ENCODE measurements at regions not wholly inside any gene's neighbourhood (a gene's known extent, or its start where the extent isn't known, plus 50 kb on each side); places are given as distances from the start of the nearest gene placed in this dataset.

GRCh38 chr1:213643360-213643759 lies 344.4 kb upstream of the PROX1 start:
- DNase-seq (ENCODE audit: low read depth in 2 of 2) = no peak

- DNase-seq (ENCODE audit: low read depth in 2 of 2) = no peak
These were observed 339.7 kb upstream of the PROX1 start for GRCh38 chr1:213647864-213648650.

- no peak for DNase-seq (ENCODE audit: low read depth in 2 of 2)
These were observed 338.4 kb upstream of the PROX1 start for GRCh38 chr1:213649373-213649772.

GRCh38 chr1:213650603-213651002 lies 337.2 kb upstream of the PROX1 start:
- DNase-seq (ENCODE audit: low read depth in 2 of 2) = no peak

- DNase-seq (ENCODE audit: low read depth in 2 of 2) = no peak
These were observed 336.7 kb upstream of the PROX1 start for GRCh38 chr1:213651077-213651476.

GRCh38 chr1:213652109-213652508 lies 335.7 kb upstream of the PROX1 start:
- DNase-seq (ENCODE audit: low read depth in 2 of 2) = no peak

- DNase-seq (ENCODE audit: low read depth in 2 of 2) = no peak
These were observed 331.7 kb upstream of the PROX1 start for GRCh38 chr1:213656039-213656438.

- DNase-seq (ENCODE audit: low read depth in 2 of 2) = no peak
These were observed 331.3 kb upstream of the PROX1 start for GRCh38 chr1:213656503-213656902.

GRCh38 chr1:213657013-213657412 lies 330.8 kb upstream of the PROX1 start:
- no peak for DNase-seq (ENCODE audit: low read depth in 2 of 2)

- DNase-seq (ENCODE audit: low read depth in 2 of 2) = no peak
These were observed 329.9 kb upstream of the PROX1 start for GRCh38 chr1:213657879-213658278.

GRCh38 chr1:213658457-213658856 lies 329.3 kb upstream of the PROX1 start:
- no peak for DNase-seq (ENCODE audit: low read depth in 2 of 2)

GRCh38 chr1:213659580-213660547 lies 327.9 kb upstream of the PROX1 start:
- no peak for DNase-seq (ENCODE audit: low read depth in 2 of 2)

GRCh38 chr1:213661302-213661701 lies 326.5 kb upstream of the PROX1 start:
- DNase-seq (ENCODE audit: low read depth in 2 of 2) = no peak

- DNase-seq (ENCODE audit: low read depth in 2 of 2) = no peak
These were observed 321.7 kb upstream of the PROX1 start for GRCh38 chr1:213666113-213666512.

GRCh38 chr1:213666922-213667321 lies 320.9 kb upstream of the PROX1 start:
- no peak for DNase-seq (ENCODE audit: low read depth in 2 of 2)

- DNase-seq (ENCODE audit: low read depth in 2 of 2) = no peak
These were observed 318.3 kb upstream of the PROX1 start for GRCh38 chr1:213669512-213669911.

GRCh38 chr1:213669964-213670691 lies 317.6 kb upstream of the PROX1 start:
- DNase-seq (ENCODE audit: low read depth in 2 of 2) = no peak

- DNase-seq (ENCODE audit: low read depth in 2 of 2) = no peak
These were observed 317.1 kb upstream of the PROX1 start for GRCh38 chr1:213670692-213671023.

- DNase-seq (ENCODE audit: low read depth in 2 of 2) = no peak
These were observed 312.7 kb upstream of the PROX1 start for GRCh38 chr1:213675043-213675442.

GRCh38 chr1:213676736-213677135 lies 311.0 kb upstream of the PROX1 start:
- DNase-seq (ENCODE audit: low read depth in 2 of 2) = no peak

GRCh38 chr1:213678348-213678747 lies 309.4 kb upstream of the PROX1 start:
- no peak for DNase-seq (ENCODE audit: low read depth in 2 of 2)

GRCh38 chr1:213678753-213679152 lies 309.0 kb upstream of the PROX1 start:
- no peak for DNase-seq (ENCODE audit: low read depth in 2 of 2)

Measured in stimulated activated CD8-positive, alpha-beta memory T cell treated with anti-CD3 and anti-CD28 coated beads, Interleukin-2, amount 100 ng/mL, for 1 hour (primary cell).